Breast epithelium (tissue), 4 donors: ENCODE measurements at regions not wholly inside any gene's neighbourhood (a gene's known extent, or its start where the extent isn't known, plus 50 kb on each side); places are given as distances from the start of the nearest gene placed in this dataset.

Source experiments
- DNase-seq, 2 donors: peaks; one replicate each; pipeline ENCODE4 v3.0.0-alpha.2; 2019; ENCODE audit warnings: low spot score in 2 of 2
- H3K27ac ChIP-seq, 2 donors: fragments of 200-600 bp; sonication (generic) in 1 of 2; one replicate each; pipeline ENCODE4 v1.5.1; 2016 to 2019; ENCODE audit warnings: mild to moderate bottlenecking in 1 of 2
- H3K27me3 ChIP-seq, 2 donors: fragments of 200-600 bp; sonication (generic) in 1 of 2; one replicate each; pipeline versions ENCODE4 v1.5.1 to v1.6.0; 2017 to 2019; ENCODE audit warnings: control low read depth in 1 of 2, mild to moderate bottlenecking in 1 of 2
- H3K36me3 ChIP-seq: fragments of 200-600 bp; one replicate; pipeline ENCODE4 v1.5.1; 2019
- H3K4me1 ChIP-seq, 2 donors: fragments of 200-600 bp; sonication (generic); one replicate each; pipeline ENCODE4 v1.5.1; 2016 to 2019; ENCODE audit warnings: control low read depth in 1 of 2
- H3K4me3 ChIP-seq, 3 donors: fragments of 200-600 bp; sonication (generic); 1 replicate in 2 of 3; 2 replicates in 1 of 3; pipeline ENCODE4 v1.5.1; 2016 to 2019; ENCODE audit warnings: mild to moderate bottlenecking in 3 of 3, moderate library complexity in 2 of 3
- H3K9me3 ChIP-seq, 2 donors: fragments of 200-600 bp; sonication (generic) in 1 of 2; one replicate each; pipeline ENCODE4 v1.5.1; 2016 to 2019; ENCODE audit warnings: control low read depth in 1 of 2
- CTCF ChIP-seq, 3 donors: fragments of 450-650 bp; IDR thresholded peaks; one replicate each; pipeline ENCODE4 v1.5.1; 2016 to 2017; ENCODE audit warnings: antibody characterized with exemption in 3 of 3, mild to moderate bottlenecking in 3 of 3, moderate library complexity in 3 of 3
- POLR2A ChIP-seq: fragments of 450-650 bp; IDR thresholded peaks from one replicate; pipeline ENCODE4 v1.6.1; 2016; ENCODE audit warnings: antibody characterized with exemption, mild to moderate bottlenecking, moderate library complexity
- POLR2AphosphoS5 ChIP-seq, 3 donors: sonication (generic); formaldehyde crosslinking; IDR thresholded peaks; one replicate each; pipeline ENCODE4 v1.6.1; 2017; ENCODE audit warnings: antibody characterized with exemption in 3 of 3
- intact Hi-C: fragments of 100-400 bp; cut with DNase I; formaldehyde crosslinking; loops from one replicate; pipeline ENCODE4 v1.15.1; 2023; ENCODE audit warnings: low total_unique reads

GRCh38 chr21:20404915-20405314 is 593.3 kb upstream of the NCAM2 start:
- no peaks in the 10 kb centered on the region for H3K9me3 ChIP-seq
- H3K27me3 ChIP-seq: no peaks in the 10 kb centered on the region
- no peak overlapping the region for H3K27ac ChIP-seq
- intact Hi-C loops: no loop called here
- H3K4me1 ChIP-seq: no peaks in the 10 kb centered on the region
- DNase-seq: no peak
- no peak overlapping the region for H3K4me3 ChIP-seq
- H3K36me3 ChIP-seq: no peaks in the 10 kb centered on the region
- no peak for TF ChIP-seq POLR2A
- no peak for TF ChIP-seq CTCF (IDR thresholded peaks at IDR 0.05)

GRCh38 chr21:20418353-20418752 is 579.9 kb upstream of the NCAM2 start:
- Histone ChIP-seq H3K36me3 (no peaks in the 10 kb centered on the region), H3K4me3 (no peak overlapping the region), H3K4me1 (no peaks in the 10 kb centered on the region), H3K9me3 (no peaks in the 10 kb centered on the region), H3K27me3 (no peaks in the 10 kb centered on the region), H3K27ac (no peak overlapping the region)
- intact Hi-C loops: no loop called here
- TF ChIP-seq POLR2AphosphoS5 (IDR thresholded peaks at IDR 0.05) (no peak), POLR2A (no peak), CTCF (IDR thresholded peaks at IDR 0.05) (no peak)
- DNase-seq: no peak

GRCh38 chr21:20419772-20420171 is 578.4 kb upstream of the NCAM2 start:
- intact Hi-C loops: no loop called here
- H3K4me1 ChIP-seq: no peaks in the 10 kb centered on the region
- no peaks in the 10 kb centered on the region for H3K36me3 ChIP-seq
- TF ChIP-seq CTCF (IDR thresholded peaks at IDR 0.05) (no peak), POLR2A (no peak), POLR2AphosphoS5 (IDR thresholded peaks at IDR 0.05) (no peak)
- no peaks in the 10 kb centered on the region for H3K27me3 ChIP-seq
- DNase-seq: no peak
- H3K9me3 ChIP-seq: no peaks in the 10 kb centered on the region
- no peak overlapping the region for H3K27ac ChIP-seq
- no peak overlapping the region for H3K4me3 ChIP-seq

- Histone ChIP-seq H3K36me3 (no peaks in the 10 kb centered on the region), H3K27ac (no peak overlapping the region), H3K9me3 (no peaks in the 10 kb centered on the region), H3K27me3 (no peaks in the 10 kb centered on the region), H3K4me1 (no peaks in the 10 kb centered on the region), H3K4me3 (no peak overlapping the region)
- TF ChIP-seq POLR2A: no peak
- TF ChIP-seq CTCF (IDR thresholded peaks at IDR 0.05): no peak
- no peak for DNase-seq
- intact Hi-C loops: no loop called here
Measured at GRCh38 chr21:20424943-20425342, 573.3 kb upstream of the NCAM2 start.

GRCh38 chr21:20425856-20426255 is 572.4 kb upstream of the NCAM2 start:
- Histone ChIP-seq H3K36me3 (no peaks in the 10 kb centered on the region), H3K4me1 (no peaks in the 10 kb centered on the region), H3K27ac (no peak overlapping the region), H3K27me3 (no peaks in the 10 kb centered on the region), H3K4me3 (no peak overlapping the region), H3K9me3 (no peaks in the 10 kb centered on the region)
- DNase-seq: no peak
- no peak for TF ChIP-seq POLR2AphosphoS5 (IDR thresholded peaks at IDR 0.05)
- no peak for TF ChIP-seq POLR2A
- no peak for TF ChIP-seq CTCF (IDR thresholded peaks at IDR 0.05)
- intact Hi-C loops: no loop called here
